GM21529 (cell line): ENCODE measurements at regions not wholly inside any gene's neighbourhood (a gene's known extent, or its start where the extent isn't known, plus 50 kb on each side); places are given as distances from the start of the nearest gene placed in this dataset.

ENCODE experiments used
- ATAC-seq: cut with Tn5 transposase; IDR thresholded peaks from one replicate; pipeline ENCODE4 v1.9.1; 2021; ENCODE audit not compliant: unreplicated experiment

GRCh38 chr2:71893646-71894045 lies 254.0 kb downstream of the CYP26B1 start:
- no peak for ATAC-seq

- no peak for ATAC-seq
Measured at GRCh38 chr2:71892896-71893295, 254.8 kb downstream of the CYP26B1 start.

GRCh38 chr2:71892423-71892730 lies 255.3 kb downstream of the CYP26B1 start:
- no peak for ATAC-seq

- ATAC-seq, result no peak
Measured at GRCh38 chr2:71891719-71892422, 255.8 kb downstream of the CYP26B1 start.

GRCh38 chr2:71891155-71891554 lies 256.5 kb downstream of the CYP26B1 start:
- ATAC-seq, result no peak

GRCh38 chr2:71889759-71890684 lies 257.6 kb downstream of the CYP26B1 start:
- ATAC-seq, result no peak

- ATAC-seq, result no peak
Measured at GRCh38 chr2:71888751-71889445, 258.8 kb downstream of the CYP26B1 start.

GRCh38 chr2:71887196-71887595 lies 260.5 kb downstream of the CYP26B1 start:
- ATAC-seq, result no peak

- no peak for ATAC-seq
Measured at GRCh38 chr2:71886241-71886640, 261.4 kb downstream of the CYP26B1 start.

- ATAC-seq, result no peak
Measured at GRCh38 chr2:71884303-71885042, 263.2 kb downstream of the CYP26B1 start.

- no peak for ATAC-seq
Measured at GRCh38 chr2:71882949-71883472, 264.7 kb downstream of the CYP26B1 start.

- ATAC-seq, result no peak
Measured at GRCh38 chr2:71882236-71882946, 265.3 kb downstream of the CYP26B1 start.

- no peak for ATAC-seq
Measured at GRCh38 chr2:71880846-71881610, 266.6 kb downstream of the CYP26B1 start.

GRCh38 chr2:71880287-71880686 lies 267.4 kb downstream of the CYP26B1 start:
- no peak for ATAC-seq

- ATAC-seq, result no peak
Measured at GRCh38 chr2:71879509-71880184, 268.0 kb downstream of the CYP26B1 start.

- no peak for ATAC-seq
Measured at GRCh38 chr2:71878626-71879508, 268.8 kb downstream of the CYP26B1 start.

- no peak for ATAC-seq
Measured at GRCh38 chr2:71877636-71878035, 270.0 kb downstream of the CYP26B1 start.
